HG03196 (cell line): ENCODE measurements at regions not wholly inside any gene's neighbourhood (a gene's known extent, or its start where the extent isn't known, plus 50 kb on each side); places are given as distances from the start of the nearest gene placed in this dataset.

ENCODE experiments used
- ATAC-seq: cut with Tn5 transposase; IDR thresholded peaks from one replicate; pipeline ENCODE4 v1.9.1; 2021; ENCODE audit not compliant: unreplicated experiment

DNA sequence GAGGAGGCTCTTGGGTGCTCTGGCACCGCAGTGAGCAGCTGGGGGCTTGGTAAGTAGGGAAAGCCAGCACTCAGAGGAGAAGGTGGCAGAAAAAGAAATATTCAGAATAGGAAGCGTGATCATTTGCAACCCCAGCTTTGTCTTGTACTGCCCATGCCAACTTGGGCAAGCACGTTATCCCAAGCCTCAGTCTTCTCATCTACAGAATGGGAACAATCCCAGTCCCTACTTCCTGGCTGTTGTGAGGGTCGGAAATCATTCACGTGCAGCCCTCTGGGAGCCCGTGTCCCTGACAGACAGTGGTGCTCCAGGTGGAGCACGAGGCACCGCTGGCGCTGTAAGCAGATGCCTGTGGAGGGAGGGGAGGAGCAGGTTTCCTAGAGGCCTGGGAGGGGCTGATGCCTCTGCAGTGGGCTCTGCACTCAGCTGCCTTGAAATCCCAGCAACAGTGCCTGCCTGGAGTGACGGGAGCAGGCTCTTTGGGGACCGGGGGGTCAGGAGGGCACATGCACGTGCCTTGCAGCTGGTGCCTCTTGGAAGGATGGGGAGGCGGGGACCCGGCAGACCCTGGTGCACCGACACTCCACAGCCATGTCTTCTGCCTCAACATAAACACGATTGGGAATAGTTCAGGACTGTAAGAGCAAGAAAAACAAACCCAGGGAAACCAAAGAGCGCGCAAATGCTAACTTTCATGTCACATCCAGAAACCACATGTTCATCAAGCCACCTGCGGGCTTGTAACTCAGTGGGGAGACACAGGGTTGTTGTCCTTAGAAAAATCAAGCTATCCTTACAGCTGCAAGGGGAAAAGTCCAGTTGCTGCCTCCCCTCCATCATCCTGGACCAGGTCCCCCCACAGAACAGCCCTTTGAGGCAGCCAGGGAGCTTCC lies 86.5 kb upstream of the DIO3 start:
- ATAC-seq, result no peak

DNA sequence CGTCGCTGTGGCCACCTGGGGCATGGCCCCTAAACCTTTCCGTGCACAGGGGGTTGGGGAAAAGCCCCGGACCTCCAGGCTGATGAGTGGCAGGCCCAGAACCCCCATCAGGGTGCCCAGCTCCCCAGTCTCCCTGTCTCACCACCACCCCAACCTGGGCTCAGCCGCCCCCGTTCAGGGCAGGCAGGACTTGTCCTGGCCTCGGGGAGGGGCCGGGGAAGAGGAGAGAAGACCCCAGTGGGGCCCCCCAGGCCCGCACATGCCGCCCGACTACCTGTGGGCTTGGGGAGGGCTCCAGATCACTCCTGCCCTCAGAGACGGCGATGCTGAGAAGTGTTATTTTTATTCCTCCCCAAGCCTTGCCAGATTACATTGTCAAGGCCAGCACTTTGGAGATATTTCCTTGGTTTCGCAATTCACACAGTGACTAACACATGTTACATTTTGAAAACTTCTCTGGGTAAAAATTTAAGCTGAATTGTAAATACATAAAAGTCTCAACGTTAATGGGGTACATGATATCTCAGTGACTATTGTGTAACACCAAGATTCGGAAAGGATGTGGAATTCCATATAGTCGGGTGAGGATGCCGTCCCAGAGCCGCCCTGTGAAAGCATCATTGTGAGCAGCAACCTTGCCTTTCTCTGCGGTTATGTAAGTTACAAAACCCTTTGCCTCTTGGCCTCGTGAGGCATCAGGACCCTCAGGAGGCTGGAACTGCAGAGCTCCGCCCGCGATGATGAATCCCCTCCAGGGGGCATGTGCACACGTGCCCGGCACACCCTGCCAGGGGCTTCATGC lies 85.6 kb upstream of the DIO3 start:
- ATAC-seq, result no peak

DNA sequence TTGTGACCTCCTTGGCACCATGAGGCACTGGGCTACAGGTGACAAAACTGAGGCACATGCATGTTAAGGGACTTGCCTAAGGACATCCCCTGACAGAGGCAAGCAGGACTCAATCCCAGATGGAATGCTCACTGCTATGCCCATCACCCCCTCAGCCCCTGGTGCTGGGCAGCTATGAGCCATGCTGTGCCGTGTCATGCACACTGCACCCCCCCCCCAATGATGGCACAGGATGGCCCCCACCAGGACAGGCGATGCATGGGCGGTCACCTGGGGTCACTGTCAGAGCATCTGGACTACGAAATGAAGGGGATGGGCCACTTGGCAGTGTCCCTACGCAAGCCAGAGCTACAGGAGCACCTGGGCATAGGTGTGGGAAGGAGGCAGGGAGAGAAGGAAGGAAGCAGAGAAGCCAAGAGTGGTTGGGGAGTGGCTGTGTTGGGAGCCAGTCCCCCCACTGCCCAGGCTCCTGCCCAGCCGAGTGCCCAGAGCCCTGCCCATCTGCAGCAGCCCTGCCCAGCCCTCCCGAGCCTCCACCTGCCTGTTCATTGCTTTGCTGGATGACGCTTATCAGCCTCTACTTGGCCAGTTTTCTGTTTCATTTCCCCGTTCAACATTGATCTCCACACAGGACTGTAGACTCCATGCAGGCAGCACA lies 84.9 kb upstream of the DIO3 start:
- no peak for ATAC-seq

DNA sequence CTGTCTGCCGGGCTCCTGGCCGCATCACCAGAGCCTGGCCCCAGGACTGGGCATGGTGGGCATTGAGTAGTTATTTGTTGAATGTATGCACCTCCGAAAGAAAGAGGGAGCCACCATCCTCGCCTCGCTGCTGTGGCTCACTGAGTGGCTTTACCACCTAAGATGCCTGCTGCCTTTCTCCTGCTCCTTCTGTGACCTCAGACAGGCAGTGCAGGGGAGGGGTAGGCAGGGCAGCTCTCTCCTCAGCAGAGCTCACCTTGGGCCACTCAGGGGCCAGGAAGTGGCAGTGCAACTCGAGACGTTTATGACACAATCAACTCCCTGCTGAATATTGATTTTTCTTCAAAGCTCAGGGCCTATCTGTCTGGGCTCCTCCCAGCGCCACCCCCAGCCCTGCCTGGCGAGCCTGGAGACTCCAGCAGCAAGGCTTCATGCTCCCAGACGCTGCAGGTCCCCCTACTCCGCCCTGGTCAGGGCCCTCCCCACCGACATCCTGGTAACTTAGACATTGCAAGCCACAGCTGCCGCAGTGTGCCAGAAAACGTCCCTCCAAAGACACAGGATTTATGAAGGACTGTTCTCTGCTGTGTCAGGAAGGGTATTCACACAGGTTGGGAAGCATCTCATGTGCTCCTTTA lies 84.3 kb upstream of the DIO3 start:
- no peak for ATAC-seq

DNA sequence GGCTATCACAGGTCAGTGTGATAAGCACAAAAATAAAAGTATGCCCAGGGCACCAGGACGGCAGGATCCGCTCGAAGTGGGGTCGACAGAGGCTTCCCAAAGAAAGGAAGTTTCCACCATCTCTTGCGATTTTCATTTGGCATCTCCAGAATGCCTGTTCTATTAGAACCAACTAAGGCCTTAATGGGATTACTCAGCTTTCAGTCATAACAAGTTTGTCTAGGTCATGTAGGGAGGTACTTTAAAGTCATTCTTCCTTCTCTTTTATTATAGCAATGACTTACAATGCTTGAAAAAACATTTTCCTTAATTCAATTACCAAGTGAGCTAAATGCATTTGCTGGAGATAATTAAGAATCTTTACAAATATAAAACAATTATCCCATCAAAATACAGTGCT lies 83.6 kb upstream of the DIO3 start:
- ATAC-seq, result no peak

DNA sequence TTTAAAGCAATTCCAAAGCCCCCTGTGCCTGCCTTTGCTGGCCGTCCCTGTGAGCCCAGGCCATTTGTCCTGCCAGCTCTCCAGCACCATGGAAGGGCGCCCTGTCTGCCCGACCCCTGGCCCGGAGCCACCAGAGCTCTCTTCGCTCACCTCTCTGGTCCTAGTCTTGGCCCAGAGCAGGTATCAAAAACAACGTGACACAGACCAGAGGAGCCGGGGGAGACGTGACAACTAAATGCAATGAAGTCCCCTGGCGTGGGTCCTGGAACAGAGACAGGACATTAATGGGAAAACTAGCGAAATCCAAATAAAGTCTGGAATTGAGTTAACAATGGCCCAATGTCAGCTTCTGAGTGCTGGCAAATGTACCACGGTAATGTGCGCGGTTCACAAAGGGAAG lies 83.2 kb upstream of the DIO3 start:
- ATAC-seq, result no peak

DNA sequence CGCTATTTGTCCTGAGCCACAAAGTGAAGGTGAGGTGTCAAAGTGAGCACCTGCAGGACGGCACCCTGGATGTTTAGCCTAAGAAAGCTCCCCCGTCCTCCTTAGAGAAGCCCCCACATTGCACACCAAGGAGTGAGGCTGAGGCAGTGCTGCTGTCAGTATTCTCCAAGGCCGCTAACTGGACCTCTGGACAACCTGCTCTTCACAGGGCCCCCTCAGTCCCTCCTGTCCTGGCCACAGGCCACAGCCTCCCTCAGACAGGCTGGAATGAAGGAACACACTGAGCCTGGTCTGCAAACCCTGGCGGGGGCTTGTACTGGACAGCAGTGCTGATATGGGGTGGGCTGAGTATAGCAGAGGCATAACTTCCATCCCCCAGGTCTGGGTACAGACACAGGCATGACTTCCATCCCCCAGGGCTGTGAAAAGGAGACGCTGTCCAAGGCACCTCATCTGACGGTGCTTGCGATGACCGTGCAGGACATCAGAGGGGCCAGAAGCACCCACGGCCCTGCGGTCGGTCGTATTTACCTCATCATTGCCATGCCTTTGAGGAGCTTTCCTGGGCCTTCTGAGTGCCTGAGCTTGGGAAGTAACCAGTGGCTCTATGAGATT lies 82.4 kb upstream of the DIO3 start:
- no peak for ATAC-seq

DNA sequence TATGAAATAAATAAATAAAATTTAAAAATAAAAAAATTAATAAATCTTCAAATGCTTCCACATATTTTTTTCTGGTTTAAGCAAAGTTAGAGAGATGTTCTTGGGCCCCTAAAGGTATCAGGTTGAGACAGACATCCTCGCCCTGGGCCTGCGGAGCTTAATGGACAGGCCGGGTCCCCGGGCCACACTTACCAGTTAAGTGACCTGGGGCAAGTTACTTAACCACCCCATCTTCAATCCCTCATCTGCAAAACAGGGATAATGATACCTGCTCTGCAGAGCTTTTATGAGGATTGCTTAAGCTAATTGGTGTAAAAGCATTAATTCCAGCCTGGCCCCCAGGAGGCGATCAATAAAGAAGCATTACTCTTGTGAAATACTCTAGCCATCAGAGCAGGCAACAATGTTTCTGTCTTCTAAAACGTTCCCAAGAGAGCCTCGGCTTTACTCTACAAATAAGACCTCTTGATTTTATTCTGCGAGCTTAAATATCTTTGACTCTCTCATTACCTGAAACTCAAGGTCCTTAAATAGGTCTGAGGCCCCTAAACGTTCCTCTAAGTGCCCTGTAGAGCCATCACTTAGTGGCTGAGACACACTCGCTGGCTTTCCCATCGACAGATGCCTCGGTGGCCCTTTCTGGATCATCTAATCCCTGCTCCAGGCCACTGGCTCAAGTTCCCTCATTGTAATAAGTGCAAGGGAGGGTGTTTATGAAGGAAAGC lies 81.1 kb upstream of the DIO3 start:
- ATAC-seq, result no peak

DNA sequence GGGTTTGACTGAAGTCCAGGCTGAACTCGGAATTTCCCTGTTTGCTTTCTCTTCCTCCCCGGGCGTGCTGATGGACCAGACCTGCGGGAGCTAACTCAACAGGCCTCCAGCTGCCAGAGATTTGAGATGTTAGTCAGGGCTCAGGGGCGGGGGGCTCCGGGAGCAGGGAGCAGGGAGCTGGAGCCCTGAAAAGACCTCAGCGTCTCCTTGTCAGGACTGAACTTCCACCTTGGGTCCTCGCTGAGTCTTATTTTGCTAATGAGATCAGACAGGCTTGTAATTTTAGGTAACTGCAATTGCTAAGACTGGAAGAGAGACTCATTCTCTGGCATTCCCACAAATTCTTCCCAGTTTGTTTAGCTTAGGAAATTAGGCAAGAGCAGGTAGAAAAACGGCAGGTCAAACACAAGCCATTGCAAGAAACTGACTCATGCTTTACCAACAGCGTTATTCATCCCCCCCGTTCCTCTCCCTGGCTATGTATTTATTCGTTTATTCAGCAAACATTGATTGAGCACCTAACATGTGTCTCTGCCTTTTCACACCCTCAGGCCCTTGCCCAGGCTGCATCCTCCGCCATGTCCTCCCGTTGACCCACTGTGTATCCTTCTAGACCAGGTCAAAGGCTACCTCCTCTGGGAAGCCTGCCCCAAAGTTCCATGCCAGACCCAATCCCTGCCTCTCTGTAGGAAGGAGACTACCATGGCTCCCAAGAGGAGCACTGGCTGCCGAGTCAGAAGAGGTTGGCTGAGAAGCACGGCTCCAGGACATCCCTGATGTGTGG lies 80.4 kb upstream of the DIO3 start:
- ATAC-seq, result no peak

DNA sequence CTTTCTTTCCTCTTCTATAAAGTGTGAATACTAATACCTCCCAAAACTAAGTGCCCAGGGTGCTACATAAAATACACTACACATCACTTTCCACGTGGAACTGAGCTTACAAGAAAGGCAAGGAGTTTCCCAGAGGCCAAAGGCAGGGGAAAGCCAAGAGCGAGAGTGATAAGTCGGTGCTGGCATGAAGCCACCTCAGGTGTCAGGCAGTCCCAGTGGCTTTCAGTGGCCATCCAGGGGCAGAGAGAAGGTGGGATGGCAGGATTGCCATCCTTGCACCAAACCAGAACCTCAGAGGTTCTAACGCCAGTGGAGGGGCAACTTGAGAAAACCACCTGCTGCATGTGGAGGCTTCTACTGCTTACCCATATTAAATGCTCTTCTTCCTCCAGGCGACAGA lies 79.7 kb upstream of the DIO3 start:
- no peak for ATAC-seq

DNA sequence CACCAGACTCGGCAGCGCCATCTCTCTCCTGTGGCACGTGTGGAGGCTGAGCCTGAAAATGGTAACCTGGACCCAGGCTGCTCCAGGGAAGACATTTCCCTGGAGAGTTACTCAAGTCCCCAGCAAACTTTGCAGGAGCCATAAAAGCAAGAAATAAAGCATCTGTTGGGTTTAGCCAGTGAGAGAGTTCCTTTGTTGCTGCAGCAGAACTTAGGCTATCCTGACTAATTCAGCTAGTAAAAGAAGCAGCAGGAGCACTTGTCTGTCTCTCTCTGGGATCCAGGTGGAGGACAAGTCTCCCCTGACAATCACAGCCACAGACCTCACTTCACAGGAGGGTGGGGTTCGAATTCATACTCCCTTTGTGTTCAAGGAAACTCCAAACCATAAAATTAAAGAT lies 79.2 kb upstream of the DIO3 start:
- ATAC-seq, result no peak

DNA sequence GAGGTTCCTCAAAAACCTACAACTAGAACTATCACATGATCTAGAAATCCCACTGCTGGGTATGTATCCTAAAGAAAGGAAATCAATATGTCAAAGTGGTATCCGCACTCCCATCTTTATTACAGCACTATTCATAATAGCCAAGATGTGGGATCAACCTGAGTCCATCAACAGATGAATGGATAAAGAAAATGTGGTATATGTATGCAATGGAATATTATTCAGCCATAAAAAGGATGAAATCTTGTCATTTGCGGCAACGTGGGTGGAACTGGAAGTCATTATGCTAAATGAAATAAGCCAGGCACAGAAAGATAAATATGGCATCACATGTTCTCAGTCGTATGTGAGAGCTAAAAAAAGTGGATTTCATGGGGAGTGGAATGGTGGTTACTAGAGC lies 77.5 kb upstream of the DIO3 start:
- no peak for ATAC-seq

DNA sequence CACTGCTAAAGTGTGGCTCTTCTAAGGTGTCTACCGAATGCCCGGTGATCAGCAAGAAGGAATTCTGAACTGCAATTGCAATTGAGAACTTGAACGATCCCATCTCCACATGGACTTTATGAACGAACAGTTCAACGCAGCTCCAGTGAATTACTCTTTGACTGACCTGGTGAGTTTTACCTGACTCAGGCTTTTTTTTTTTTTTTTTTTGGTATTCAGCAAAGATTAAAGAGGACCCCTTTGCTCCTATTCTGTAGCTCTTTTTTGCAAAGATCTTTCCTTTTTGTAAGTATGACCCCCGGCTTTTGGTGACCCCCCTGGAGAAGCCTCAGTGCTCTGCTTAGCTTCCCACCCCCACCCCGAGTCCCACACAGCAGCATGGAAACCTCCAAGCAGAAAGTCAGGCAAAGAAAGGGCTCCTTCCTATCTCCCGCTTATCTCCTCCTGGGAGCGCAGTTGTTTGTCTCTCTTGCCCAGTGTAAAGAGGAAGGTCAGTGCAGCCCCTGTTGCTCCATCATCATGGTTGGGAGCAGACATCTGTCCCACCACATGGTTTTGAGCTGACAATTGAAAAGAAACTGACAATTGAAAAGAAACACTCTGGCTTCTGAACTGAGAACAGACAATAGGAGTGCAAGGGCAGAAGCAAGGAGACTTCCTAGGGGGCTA lies 72.1 kb upstream of the DIO3 start:
- no peak for ATAC-seq

DNA sequence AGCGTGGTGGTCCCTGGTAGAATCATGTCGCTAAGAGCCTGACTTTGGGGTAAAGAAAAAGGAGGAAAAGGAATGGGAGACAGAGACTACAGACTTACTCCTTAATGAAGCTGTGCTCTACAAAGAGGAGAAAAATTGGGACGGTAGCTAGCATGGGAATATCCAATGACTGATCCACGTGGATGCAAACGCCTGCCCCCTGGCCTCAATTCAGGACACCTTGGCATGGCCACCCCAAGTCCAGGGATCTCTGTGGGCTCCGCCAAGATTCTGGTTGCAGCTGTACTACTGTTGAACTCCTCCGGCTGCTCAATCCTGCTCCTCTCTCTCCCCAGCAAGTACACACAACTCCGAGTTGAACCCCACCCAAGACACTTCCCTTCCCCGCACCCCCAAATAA lies 70.5 kb upstream of the DIO3 start:
- no peak for ATAC-seq

DNA sequence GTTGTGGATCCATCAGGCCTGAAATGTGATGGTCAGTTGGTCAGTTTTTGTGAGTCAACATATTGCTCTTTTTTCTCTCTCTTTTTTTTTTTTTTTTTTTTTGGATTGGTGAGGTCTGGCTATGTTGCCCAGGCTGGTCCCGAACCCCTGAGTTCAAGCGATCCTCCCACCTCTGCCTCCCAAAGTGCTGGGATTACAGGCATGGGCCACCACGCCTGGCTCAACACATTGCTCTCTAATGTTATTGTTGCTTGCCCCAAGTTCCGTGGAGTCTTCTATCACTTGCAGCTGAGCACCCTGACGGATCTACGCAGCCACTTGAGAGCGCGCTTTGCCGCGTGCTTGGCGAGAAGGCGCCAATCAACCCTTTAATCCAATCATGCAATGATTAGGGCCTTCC lies 69.5 kb upstream of the DIO3 start:
- ATAC-seq, result no peak

DNA sequence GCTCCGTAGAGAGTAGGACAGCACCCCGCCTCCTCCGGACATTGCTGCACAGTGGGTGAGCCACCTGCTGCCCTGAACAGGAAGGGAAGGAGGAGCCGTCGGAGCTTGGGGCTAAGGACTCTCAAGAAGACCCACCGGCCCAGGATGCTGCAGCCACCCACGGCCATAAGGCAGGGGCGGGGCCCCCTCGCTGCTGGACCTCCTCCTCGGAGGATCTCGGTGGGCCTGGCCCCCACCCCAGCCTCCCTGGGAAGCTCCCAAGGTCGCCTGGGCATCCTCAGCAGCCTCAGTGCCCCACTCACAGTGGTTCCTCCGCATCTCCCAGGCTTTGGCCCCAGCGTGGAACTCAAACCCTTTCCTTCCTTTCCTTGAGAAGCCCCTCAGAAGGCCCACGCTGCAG lies 68.6 kb upstream of the DIO3 start:
- ATAC-seq, result no peak

DNA sequence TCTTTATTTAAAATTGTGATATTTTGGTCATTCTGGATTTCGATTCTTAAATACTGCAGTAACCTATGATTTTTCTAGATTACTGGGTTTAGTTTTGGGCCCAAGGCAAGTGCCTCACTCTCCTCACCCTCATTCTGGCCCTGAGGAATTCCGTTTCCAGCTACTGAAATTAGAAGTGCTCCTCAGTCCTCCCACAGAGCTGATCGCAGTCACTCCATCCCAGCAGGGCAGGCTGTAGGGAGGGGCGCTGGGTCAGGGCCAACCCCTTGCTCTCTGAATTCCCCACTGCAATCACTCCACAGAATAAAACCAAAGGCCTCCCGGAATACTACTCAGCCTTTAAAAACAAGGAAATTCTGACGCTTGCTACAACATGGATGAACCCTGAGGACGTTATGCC lies 66.5 kb upstream of the DIO3 start:
- no peak for ATAC-seq

DNA sequence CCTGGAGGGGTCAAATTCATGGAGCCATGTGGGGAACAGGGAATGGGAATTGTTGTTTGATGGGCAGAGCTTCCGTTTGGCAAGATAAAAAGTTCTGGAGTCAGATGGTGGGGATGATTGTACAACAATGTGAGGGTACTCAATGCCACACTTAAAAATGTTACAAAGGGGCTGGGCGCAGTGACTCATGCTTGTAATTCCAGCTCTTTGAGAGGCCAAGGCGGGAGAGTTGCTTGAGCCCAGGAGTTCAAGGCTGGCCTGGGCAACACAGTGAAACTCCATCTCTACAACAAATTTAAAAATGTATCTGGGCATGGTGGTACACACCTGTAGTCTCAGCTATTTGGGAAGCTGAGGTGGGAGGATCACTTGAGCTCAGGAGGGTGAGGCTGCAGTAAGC lies 66.0 kb upstream of the DIO3 start:
- ATAC-seq, result no peak
